ENCODE measurements at regions not wholly inside any gene's neighbourhood (a gene's known extent, or its start where the extent isn't known, plus 50 kb on each side); places are given as distances from the start of the nearest gene placed in this dataset.

DNA sequence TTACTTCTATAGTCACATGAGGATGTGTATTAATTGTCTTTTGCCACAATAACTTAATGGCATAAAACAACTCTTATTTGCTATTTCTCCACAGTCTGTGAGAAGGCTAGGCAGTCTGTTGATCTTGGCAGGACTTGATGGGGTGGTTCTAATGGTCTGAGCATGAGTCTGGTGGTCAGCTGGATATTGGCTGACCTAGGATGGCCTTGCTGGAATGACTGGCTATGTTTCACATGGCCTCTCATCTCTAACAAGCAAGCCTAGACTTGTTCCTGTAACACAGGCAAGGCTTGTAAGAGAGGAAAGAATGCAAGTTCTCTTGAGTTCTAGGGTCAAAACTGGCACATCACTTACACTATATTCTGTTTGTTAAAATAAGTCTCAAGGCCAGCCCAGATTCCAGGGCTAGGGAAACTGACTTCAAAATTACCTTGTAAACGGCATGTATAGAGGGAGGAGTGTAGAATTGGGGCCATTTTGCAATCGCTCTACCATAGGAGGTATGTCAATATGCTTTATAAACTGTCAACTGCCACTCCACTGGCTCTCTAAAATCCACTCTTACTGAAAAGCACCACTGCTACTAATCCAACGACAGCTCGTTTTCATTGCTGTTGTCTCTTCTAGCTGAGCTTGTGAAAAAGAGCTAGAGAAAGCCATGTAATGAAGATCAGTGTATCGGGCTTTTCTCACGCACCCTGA lies 325.0 kb upstream of the PKDCC start (continued):
- TF ChIP-seq, protein P1, sequence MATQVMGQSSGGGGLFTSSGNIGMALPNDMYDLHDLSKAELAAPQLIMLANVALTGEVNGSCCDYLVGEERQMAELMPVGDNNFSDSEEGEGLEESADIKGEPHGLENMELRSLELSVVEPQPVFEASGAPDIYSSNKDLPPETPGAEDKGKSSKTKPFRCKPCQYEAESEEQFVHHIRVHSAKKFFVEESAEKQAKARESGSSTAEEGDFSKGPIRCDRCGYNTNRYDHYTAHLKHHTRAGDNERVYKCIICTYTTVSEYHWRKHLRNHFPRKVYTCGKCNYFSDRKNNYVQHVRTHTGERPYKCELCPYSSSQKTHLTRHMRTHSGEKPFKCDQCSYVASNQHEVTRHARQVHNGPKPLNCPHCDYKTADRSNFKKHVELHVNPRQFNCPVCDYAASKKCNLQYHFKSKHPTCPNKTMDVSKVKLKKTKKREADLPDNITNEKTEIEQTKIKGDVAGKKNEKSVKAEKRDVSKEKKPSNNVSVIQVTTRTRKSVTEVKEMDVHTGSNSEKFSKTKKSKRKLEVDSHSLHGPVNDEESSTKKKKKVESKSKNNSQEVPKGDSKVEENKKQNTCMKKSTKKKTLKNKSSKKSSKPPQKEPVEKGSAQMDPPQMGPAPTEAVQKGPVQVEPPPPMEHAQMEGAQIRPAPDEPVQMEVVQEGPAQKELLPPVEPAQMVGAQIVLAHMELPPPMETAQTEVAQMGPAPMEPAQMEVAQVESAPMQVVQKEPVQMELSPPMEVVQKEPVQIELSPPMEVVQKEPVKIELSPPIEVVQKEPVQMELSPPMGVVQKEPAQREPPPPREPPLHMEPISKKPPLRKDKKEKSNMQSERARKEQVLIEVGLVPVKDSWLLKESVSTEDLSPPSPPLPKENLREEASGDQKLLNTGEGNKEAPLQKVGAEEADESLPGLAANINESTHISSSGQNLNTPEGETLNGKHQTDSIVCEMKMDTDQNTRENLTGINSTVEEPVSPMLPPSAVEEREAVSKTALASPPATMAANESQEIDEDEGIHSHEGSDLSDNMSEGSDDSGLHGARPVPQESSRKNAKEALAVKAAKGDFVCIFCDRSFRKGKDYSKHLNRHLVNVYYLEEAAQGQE (IDR thresholded peaks at IDR 0.05): no peak
- TF ChIP-seq JUND (IDR thresholded peaks at IDR 0.05): peak in 1 of 2 donors; percentile 15
- TF ChIP-seq, protein P2, sequence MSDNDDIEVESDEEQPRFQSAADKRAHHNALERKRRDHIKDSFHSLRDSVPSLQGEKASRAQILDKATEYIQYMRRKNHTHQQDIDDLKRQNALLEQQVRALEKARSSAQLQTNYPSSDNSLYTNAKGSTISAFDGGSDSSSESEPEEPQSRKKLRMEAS (IDR thresholded peaks at IDR 0.05): no peak

DNA sequence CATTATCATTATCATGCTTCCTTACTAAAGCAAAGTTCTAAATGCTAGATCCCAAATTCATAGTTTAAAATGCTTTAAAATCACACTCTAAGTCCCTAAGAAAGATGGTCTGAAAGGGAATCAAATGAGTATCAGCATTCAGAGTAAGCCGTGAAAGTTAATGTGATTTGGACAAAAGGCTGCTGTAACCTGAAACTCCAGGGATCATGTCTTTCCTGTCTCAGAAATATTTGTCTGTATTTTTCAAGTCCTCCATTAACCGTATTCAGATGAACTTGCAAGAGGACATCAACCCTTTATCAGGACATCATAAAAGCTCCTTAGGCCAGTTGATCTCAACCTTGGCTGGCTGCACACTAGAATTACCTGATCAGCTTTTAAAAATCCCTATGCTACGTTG lies 324.3 kb upstream of the PKDCC start:
- H3K4me3 ChIP-seq (ENCODE audit: low read depth in 1 of 3, low read length in 3 of 3): no peak overlapping the region
- H3K27ac ChIP-seq (ENCODE audit: low read depth in 1 of 2, low read length in 2 of 2): no peak overlapping the region
- H3K9me3 ChIP-seq (ENCODE audit: control insufficient read depth in 4 of 4, low read length in 3 of 4): no peaks in the 10 kb centered on the region
- peaks cover 0 to 50% (median 35%) of the 10 kb centered on the region in 4 donors for H3K4me1 ChIP-seq (ENCODE audit: control insufficient read depth in 4 of 4, insufficient read depth in 4 of 4, low read length in 3 of 4)
- no peaks in the 10 kb centered on the region for H3K27me3 ChIP-seq (ENCODE audit: control insufficient read depth in 4 of 4, insufficient read depth in 4 of 4, low read length in 3 of 4)
- WGBS: 86% methylated on average over 3 of the region's 3 CpGs
- no peak overlapping the region for H3K9ac ChIP-seq (ENCODE audit: low read depth in 1 of 2, low read length in 2 of 2)
- DNase-seq (ENCODE audit: low spot score): no peak
- TF ChIP-seq JUND (IDR thresholded peaks at IDR 0.05) (no peak), HNF4G (IDR thresholded peaks at IDR 0.05) (no peak), TAF1 (conservative IDR thresholded peaks at IDR 0.05) (no peak), RXRA (IDR thresholded peaks at IDR 0.05) (no peak), RAD21 (IDR thresholded peaks at IDR 0.05) (no peak), YY1 (IDR thresholded peaks at IDR 0.05) (no peak), EGR1 (IDR thresholded peaks at IDR 0.05; ENCODE audit: low read depth in 2 of 2) (no peak)
- TF ChIP-seq, protein P3, sequence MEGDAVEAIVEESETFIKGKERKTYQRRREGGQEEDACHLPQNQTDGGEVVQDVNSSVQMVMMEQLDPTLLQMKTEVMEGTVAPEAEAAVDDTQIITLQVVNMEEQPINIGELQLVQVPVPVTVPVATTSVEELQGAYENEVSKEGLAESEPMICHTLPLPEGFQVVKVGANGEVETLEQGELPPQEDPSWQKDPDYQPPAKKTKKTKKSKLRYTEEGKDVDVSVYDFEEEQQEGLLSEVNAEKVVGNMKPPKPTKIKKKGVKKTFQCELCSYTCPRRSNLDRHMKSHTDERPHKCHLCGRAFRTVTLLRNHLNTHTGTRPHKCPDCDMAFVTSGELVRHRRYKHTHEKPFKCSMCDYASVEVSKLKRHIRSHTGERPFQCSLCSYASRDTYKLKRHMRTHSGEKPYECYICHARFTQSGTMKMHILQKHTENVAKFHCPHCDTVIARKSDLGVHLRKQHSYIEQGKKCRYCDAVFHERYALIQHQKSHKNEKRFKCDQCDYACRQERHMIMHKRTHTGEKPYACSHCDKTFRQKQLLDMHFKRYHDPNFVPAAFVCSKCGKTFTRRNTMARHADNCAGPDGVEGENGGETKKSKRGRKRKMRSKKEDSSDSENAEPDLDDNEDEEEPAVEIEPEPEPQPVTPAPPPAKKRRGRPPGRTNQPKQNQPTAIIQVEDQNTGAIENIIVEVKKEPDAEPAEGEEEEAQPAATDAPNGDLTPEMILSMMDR (IDR thresholded peaks at IDR 0.05; ENCODE audit: low read depth, low read length, missing input control): no peak
- TF ChIP-seq, protein P4, sequence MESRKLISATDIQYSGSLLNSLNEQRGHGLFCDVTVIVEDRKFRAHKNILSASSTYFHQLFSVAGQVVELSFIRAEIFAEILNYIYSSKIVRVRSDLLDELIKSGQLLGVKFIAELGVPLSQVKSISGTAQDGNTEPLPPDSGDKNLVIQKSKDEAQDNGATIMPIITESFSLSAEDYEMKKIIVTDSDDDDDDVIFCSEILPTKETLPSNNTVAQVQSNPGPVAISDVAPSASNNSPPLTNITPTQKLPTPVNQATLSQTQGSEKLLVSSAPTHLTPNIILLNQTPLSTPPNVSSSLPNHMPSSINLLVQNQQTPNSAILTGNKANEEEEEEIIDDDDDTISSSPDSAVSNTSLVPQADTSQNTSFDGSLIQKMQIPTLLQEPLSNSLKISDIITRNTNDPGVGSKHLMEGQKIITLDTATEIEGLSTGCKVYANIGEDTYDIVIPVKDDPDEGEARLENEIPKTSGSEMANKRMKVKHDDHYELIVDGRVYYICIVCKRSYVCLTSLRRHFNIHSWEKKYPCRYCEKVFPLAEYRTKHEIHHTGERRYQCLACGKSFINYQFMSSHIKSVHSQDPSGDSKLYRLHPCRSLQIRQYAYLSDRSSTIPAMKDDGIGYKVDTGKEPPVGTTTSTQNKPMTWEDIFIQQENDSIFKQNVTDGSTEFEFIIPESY (IDR thresholded peaks at IDR 0.05): no peak
- TF ChIP-seq, protein P2 (IDR thresholded peaks at IDR 0.05): no peak
- H3K36me3 ChIP-seq (ENCODE audit: control insufficient read depth in 4 of 4, insufficient read depth in 3 of 4, low read depth in 1 of 4, low read length in 3 of 4): no peaks in the 10 kb centered on the region

DNA sequence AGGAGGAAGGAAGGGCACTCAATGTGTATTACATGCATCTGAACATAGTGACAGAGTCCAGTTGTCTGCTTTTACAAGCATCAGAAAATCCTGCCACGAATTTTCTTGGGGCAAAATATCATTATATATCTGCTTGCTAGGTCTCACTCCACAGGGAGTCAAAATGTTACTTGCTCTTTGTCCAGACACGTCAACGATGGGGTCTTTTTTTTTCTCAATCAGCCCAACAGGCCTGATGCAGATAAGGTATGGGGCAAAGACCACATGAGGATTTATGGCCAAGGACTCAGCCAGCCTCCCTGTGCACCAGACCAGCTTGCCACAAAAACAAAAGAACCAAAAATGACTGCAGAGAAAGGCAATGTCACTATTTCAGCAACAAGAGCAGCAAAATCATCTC lies 323.4 kb upstream of the PKDCC start:
- WGBS: 37% methylated on average over 3 of the region's 3 CpGs
- no peaks in the 10 kb centered on the region for H3K27me3 ChIP-seq (ENCODE audit: control insufficient read depth in 4 of 4, insufficient read depth in 4 of 4, low read length in 3 of 4)
- H3K36me3 ChIP-seq (ENCODE audit: control insufficient read depth in 4 of 4, insufficient read depth in 3 of 4, low read depth in 1 of 4, low read length in 3 of 4): no peaks in the 10 kb centered on the region
- no peak overlapping the region for H3K9ac ChIP-seq (ENCODE audit: low read depth in 1 of 2, low read length in 2 of 2)
- no peaks in the 10 kb centered on the region for H3K9me3 ChIP-seq (ENCODE audit: control insufficient read depth in 4 of 4, low read length in 3 of 4)
- DNase-seq (ENCODE audit: low spot score): no peak
- no peak overlapping the region for H3K27ac ChIP-seq (ENCODE audit: low read depth in 1 of 2, low read length in 2 of 2)
- H3K4me1 ChIP-seq (ENCODE audit: control insufficient read depth in 4 of 4, insufficient read depth in 4 of 4, low read length in 3 of 4): peaks cover 0 to 48% (median 34%) of the 10 kb centered on the region in 4 donors
- no peak overlapping the region for H3K4me3 ChIP-seq (ENCODE audit: low read depth in 1 of 3, low read length in 3 of 3)
- TF ChIP-seq, protein P1 (IDR thresholded peaks at IDR 0.05): no peak
- no peak for TF ChIP-seq EGR1 (IDR thresholded peaks at IDR 0.05; ENCODE audit: low read depth in 2 of 2)
- TF ChIP-seq NR2F2 (IDR thresholded peaks at IDR 0.05): no peak
- TF ChIP-seq HNF4A (conservative IDR thresholded peaks at IDR 0.05): peak in 1 of 2 donors; percentile 12
- TF ChIP-seq SP1 (IDR thresholded peaks at IDR 0.05): no peak
